Neutrophil (primary cell): ENCODE measurements at regions not wholly inside any gene's neighbourhood (a gene's known extent, or its start where the extent isn't known, plus 50 kb on each side); places are given as distances from the start of the nearest gene placed in this dataset.

Source experiments
- H3K27ac ChIP-seq: fragments of 200-600 bp; sonication (generic); 2 replicates; pipeline ENCODE4 v1.5.1; 2016; ENCODE audit warnings: mild to moderate bottlenecking, moderate library complexity
- H3K27me3 ChIP-seq: fragments of 200-600 bp; sonication (generic); 2 replicates; pipeline ENCODE4 v1.6.0; 2016; ENCODE audit warnings: mild to moderate bottlenecking
- H3K36me3 ChIP-seq: fragments of 200-600 bp; sonication (generic); 2 replicates; pipeline ENCODE4 v1.5.1; 2017
- H3K4me1 ChIP-seq, 2 experiments: fragments of 200-600 bp in 1 of 2; sonication (generic) in 1 of 2; 1 replicate in 1 of 2; 2 replicates in 1 of 2; pipeline versions ENCODE4 v1.5.1 to v1.6.1; 2013 to 2016; ENCODE audit warnings: low read depth in 1 of 2, low read length in 1 of 2, mild to moderate bottlenecking in 1 of 2, moderate library complexity in 1 of 2; ENCODE audit not compliant: control insufficient read depth in 1 of 2, insufficient read depth in 1 of 2
- H3K4me3 ChIP-seq, 2 experiments: fragments of 200-600 bp in 1 of 2; sonication (generic) in 1 of 2; 1 replicate in 1 of 2; 2 replicates in 1 of 2; pipeline ENCODE4 v1.5.1; 2013 to 2016; ENCODE audit warnings: low read depth in 1 of 2, low read length in 1 of 2, mild to moderate bottlenecking in 1 of 2, moderate library complexity in 1 of 2
- H3K9me3 ChIP-seq: fragments of 200-600 bp; sonication (generic); 2 replicates; pipeline ENCODE4 v1.5.1; 2016
- TF ChIP-seq, protein P1 (sequence below): fragments of 200-600 bp; sonication (generic); IDR thresholded peaks from 2 replicates; pipeline ENCODE4 v1.5.1; 2016; ENCODE audit warnings: antibody characterized with exemption

DNA sequence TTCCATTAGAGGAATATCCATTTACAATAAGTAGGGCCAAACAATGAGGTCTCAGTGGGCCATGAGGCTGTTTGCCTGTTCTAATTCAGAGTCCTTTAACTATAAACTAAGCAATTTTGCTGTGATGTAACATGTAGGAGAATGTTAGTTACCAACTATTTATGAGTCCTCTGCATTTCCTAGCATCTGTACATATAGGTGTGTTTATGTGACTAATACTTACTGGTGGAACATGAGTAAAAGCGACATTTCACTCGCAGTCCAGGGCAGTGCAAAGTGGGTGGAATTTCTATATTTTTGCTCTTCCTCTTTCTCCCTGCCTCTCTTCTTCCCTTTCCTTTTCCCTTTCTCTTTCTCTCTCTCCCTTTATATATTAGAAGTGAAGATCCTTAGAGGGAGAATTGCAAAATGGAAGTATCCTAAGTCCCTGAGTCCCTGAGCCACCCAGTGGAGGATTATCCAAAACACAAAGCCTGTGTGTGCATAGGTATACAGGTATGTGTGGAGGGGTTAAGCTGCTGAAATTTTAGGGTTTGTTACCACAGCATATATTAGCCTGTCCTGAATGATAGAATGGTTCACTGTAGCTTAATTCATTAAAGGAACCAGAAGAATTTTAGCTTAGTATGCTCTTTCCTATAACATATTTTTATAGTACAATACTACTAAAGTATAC, 487.0 kb upstream of the FANCL start:
- Histone ChIP-seq H3K4me1 (no peaks in the 10 kb centered on the region), H3K9me3 (no peaks in the 10 kb centered on the region), H3K4me3 (no peak overlapping the region), H3K27me3 (no peaks in the 10 kb centered on the region), H3K27ac (no peak overlapping the region), H3K36me3 (no peaks in the 10 kb centered on the region)
- TF ChIP-seq, protein P1, sequence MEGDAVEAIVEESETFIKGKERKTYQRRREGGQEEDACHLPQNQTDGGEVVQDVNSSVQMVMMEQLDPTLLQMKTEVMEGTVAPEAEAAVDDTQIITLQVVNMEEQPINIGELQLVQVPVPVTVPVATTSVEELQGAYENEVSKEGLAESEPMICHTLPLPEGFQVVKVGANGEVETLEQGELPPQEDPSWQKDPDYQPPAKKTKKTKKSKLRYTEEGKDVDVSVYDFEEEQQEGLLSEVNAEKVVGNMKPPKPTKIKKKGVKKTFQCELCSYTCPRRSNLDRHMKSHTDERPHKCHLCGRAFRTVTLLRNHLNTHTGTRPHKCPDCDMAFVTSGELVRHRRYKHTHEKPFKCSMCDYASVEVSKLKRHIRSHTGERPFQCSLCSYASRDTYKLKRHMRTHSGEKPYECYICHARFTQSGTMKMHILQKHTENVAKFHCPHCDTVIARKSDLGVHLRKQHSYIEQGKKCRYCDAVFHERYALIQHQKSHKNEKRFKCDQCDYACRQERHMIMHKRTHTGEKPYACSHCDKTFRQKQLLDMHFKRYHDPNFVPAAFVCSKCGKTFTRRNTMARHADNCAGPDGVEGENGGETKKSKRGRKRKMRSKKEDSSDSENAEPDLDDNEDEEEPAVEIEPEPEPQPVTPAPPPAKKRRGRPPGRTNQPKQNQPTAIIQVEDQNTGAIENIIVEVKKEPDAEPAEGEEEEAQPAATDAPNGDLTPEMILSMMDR, result no peak

DNA sequence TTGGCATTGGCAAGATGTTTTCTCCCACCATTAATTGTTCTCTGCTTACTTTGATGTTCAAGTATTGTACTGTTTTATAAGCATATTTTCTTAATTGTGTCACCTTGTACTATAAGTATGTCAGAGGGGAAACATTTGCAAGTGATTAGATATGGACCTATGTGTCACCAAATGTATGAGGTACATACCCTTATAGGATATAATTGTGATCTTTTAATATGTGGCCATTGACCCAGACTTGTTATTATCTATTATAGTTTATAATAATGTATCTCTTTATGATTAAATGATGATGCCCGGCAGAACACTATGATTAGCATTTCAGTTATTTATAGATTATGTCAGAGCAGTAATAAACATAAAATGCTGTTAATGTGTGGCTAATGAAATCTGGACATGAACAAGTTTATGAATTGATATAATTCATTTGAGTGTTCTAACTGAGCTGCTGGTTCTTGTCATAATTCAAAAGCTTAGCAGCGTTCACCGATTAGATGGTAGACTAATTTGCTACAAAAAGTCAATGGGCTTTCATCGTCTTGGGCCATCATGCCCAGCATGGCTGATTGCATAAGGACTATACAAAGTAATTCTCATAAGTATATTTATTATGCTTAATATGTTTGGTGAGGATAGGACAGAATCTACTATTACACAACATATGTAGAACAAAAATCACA, 480.9 kb upstream of the FANCL start:
- H3K4me3 ChIP-seq, result no peak overlapping the region
- no peaks in the 10 kb centered on the region for H3K27me3 ChIP-seq
- TF ChIP-seq, protein P1, result no peak
- H3K4me1 ChIP-seq, result no peaks in the 10 kb centered on the region
- H3K27ac ChIP-seq, result no peak overlapping the region
- H3K9me3 ChIP-seq, result no peaks in the 10 kb centered on the region
- no peaks in the 10 kb centered on the region for H3K36me3 ChIP-seq

DNA sequence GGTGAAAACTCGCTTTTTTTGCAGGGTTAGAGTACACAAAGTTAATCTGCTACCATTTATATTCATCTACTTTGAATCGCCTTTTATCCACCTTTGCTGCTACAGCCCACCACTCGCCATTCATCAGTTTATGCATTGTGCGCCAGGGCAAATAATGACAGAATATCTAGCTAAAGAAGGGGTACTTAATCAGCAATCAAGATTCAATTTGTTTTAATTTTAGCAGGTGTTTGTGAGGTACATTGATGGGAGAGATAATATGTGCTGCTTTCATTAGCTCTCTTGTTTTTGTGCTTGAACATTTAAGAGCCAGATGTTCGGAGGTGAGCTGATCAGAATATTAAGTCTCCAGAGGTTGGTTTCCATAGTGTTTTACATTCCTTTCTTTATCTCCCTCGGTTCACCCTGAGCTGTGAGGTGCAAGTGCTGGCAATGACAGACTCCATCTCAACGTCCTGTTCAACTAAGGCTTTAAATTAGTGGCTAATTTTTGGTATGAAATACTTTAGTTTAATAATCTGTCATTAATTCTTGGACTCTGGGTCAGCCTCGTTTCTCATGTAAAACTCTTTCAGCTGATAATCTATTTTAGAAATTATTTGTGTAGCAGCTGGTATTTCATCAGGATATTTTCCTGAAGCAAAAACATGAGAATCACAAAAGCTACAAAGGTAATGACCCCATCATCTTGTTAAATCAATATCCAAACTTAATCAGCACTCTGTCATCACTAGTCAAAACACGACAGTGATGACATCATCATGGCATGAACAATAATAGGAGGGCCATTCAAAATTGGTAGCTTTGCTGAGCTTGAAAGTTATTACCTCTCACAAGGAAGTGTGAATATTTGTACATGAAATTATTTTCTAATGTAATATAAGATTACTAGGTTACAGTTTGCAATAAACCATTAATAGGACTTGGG, 479.9 kb upstream of the FANCL start:
- H3K9me3 ChIP-seq, result no peaks in the 10 kb centered on the region
- H3K36me3 ChIP-seq, result no peaks in the 10 kb centered on the region
- H3K27me3 ChIP-seq, result no peaks in the 10 kb centered on the region
- no peak overlapping the region for H3K4me3 ChIP-seq
- H3K27ac ChIP-seq, result no peak overlapping the region
- TF ChIP-seq, protein P1, result no peak
- H3K4me1 ChIP-seq, result no peaks in the 10 kb centered on the region

DNA sequence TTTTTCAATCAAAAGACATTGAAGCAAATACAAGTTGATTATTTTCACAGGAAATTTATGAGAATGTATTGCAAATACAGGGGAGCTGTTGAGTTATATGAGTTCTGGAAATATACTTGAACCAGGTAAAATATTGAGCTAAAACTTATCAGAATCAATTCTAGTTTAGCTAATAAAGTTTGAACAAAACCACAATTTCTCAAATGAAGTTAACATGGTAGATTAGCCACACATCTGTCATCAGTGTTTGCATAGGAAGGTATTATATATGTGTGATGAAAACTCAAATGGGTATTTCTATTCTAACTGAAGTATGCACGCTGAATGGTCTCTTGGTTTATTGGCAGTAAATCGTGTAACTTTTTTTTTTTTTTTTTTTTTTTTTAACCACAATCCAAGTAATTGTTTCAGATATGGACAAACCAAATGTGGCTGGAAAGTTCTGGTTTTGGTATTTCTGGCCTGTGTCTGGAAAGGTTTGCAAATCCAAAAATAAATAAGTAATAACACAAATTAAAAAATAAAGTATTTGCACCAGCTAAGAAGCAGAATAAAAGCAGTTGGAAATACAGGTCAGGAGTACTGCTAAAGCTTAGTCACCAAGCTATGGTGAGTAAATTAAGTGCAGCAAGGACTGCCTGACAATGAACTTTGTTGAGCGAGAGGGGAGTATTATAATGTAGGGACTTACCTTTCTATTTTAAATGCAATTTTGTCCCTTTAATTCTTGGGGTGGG, 479.1 kb upstream of the FANCL start:
- Histone ChIP-seq H3K4me3 (no peak overlapping the region), H3K27me3 (no peaks in the 10 kb centered on the region), H3K27ac (no peak overlapping the region), H3K9me3 (no peaks in the 10 kb centered on the region), H3K4me1 (no peaks in the 10 kb centered on the region), H3K36me3 (no peaks in the 10 kb centered on the region)
- TF ChIP-seq, protein P1, result no peak

DNA sequence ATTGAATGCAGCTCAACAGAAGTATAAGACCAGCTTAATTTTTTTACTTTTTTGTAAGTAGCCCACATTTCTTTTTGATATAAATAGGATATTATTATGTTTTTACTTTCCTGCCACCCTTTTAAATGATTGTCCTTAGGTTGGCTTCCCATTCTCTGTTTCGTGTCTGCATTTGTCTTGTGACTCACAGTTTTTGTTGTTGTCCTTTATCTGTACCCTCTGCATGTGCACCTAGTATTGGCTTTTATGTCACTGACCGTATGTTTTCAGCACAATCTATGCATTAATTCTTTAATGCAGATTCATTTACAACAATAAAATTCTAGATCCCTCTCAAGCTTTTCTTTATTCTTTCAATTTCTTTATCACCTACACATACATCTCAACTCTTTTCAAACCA, 474.2 kb upstream of the FANCL start:
- Histone ChIP-seq H3K36me3 (no peaks in the 10 kb centered on the region), H3K4me1 (no peaks in the 10 kb centered on the region), H3K27ac (no peak overlapping the region), H3K27me3 (no peaks in the 10 kb centered on the region), H3K4me3 (no peak overlapping the region), H3K9me3 (no peaks in the 10 kb centered on the region)
- TF ChIP-seq, protein P1, result no peak
